DND-41 (cell line): ENCODE measurements at regions not wholly inside any gene's neighbourhood (a gene's known extent, or its start where the extent isn't known, plus 50 kb on each side); places are given as distances from the start of the nearest gene placed in this dataset.

Experiments
- EZH2 ChIP-seq: IDR thresholded peaks from 3 replicates; pipeline ENCODE4 v1.6.1; 2012; ENCODE audit warnings: borderline replicate concordance, low read depth, mild to moderate bottlenecking, moderate library complexity, low read length, inconsistent platforms; ENCODE audit not compliant: severe bottlenecking
- TF ChIP-seq, protein P1 (sequence below): IDR thresholded peaks from 2 replicates; pipeline ENCODE4 v1.5.1; 2012; ENCODE audit warnings: borderline replicate concordance, low read length, moderate library complexity, mild to moderate bottlenecking; ENCODE audit not compliant: poor library complexity, severe bottlenecking; ENCODE audit errors: extremely low read depth

DNA sequence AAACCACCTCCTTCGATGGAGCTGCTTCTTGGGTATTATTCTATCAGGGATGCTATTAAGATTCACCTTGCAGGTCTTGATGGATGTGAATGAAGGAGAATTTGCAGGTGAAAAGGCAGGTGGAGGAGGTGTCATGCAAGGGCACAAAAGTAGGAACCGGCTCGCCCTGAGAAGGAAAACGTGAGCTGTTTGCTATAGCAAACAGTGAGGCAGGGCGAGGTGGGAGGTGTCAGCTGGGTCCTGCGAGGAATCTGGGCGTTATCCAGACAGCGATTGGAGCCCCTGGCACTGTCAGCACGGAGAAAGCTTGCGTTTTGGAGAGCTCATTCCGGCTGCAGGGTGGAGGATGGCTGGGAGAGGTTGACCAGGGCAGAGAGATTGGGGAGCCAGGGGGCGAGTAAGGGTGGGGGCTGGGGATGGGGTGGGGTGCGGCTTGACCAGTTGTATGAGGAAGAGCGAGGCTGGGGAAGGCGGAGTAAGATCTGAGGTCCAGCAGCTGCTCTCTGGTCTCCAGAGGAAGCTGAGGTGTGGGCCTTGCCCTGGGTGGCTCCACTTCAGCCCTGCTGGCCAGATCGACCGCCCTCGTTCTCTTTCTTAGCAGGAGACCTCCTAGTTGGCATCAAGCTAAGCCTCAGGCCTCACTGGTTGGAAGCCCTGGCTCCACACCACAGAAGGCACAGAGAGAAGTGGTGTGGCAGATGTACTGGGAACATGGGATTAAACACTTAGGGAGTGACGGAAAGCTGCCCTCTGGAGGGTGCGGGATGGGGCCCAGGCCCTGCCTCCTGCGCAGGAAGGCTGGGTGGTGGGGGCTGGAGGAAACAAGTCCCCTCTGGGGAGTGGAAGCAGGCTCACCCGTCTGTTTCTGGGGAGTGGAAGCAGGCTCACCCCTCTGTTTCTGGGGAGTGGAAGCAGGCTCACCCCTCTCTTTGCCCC, 54.7 kb upstream of the NEURL1B start:
- TF ChIP-seq, protein P1, sequence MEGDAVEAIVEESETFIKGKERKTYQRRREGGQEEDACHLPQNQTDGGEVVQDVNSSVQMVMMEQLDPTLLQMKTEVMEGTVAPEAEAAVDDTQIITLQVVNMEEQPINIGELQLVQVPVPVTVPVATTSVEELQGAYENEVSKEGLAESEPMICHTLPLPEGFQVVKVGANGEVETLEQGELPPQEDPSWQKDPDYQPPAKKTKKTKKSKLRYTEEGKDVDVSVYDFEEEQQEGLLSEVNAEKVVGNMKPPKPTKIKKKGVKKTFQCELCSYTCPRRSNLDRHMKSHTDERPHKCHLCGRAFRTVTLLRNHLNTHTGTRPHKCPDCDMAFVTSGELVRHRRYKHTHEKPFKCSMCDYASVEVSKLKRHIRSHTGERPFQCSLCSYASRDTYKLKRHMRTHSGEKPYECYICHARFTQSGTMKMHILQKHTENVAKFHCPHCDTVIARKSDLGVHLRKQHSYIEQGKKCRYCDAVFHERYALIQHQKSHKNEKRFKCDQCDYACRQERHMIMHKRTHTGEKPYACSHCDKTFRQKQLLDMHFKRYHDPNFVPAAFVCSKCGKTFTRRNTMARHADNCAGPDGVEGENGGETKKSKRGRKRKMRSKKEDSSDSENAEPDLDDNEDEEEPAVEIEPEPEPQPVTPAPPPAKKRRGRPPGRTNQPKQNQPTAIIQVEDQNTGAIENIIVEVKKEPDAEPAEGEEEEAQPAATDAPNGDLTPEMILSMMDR = no peak
- no peak for TF ChIP-seq EZH2
